ENCODE measurements at regions not wholly inside any gene's neighbourhood (a gene's known extent, or its start where the extent isn't known, plus 50 kb on each side); places are given as distances from the start of the nearest gene placed in this dataset.
A peak's percentile ranks its signal among the peaks of the same experiment; 100 is the strongest.

DNA sequence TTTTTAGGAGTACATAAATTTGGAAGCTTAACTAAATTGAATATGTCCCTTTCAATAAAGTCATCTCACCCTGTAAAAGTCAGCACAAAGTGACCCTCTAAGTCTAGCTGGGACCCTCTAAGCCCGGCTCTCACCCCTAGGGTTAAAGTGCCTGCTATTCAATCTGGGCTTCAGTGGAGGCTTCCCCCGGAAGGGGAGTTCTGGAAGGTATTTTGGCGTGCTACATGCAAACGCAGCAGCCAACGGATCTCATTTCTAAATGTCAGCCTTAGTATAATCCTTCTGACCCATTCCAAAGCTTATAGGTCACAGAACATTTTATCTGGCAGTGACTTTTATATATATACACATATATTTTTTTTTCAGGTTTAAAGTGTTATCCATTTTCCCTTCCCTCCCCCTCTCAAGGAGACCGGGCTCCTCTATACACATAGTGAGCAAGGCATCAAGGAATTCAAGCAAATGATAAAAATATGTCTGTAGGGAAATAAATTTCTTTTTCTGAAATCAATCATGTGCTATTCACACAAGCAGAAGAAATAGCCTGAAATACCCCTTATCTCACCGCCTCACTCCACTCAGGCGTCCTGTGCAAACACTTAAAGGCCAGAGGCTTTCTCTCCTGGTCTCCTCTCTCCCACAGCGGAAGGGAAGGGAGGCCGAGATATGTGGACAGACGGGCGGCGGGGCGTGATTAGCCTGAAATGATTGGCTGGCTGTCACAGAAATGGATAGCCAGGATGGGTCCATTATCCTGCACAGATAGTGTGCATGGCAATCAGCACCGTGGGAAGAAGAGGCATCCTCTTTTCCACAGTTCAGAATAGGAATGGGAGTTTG is 301.7 kb downstream of the GALC start:
- Mint-ChIP-seq H3K27me3 (no peaks in the 10 kb centered on the region), H3K36me3 (ENCODE audit: insufficient read depth) (no peaks in the 10 kb centered on the region), H3K27ac (peak overlapping the region; percentile 4), H3K9me3 (ENCODE audit: low read depth) (no peaks in the 10 kb centered on the region), H3K4me3 (ENCODE audit: low read depth) (peak overlapping the region; percentile 31), H3K4me1 (ENCODE audit: low read depth) (peaks cover 34% of the 10 kb centered on the region)
- no peak for DNase-seq (ENCODE audit: low spot score, unreplicated experiment)
- TF ChIP-seq, protein P1, sequence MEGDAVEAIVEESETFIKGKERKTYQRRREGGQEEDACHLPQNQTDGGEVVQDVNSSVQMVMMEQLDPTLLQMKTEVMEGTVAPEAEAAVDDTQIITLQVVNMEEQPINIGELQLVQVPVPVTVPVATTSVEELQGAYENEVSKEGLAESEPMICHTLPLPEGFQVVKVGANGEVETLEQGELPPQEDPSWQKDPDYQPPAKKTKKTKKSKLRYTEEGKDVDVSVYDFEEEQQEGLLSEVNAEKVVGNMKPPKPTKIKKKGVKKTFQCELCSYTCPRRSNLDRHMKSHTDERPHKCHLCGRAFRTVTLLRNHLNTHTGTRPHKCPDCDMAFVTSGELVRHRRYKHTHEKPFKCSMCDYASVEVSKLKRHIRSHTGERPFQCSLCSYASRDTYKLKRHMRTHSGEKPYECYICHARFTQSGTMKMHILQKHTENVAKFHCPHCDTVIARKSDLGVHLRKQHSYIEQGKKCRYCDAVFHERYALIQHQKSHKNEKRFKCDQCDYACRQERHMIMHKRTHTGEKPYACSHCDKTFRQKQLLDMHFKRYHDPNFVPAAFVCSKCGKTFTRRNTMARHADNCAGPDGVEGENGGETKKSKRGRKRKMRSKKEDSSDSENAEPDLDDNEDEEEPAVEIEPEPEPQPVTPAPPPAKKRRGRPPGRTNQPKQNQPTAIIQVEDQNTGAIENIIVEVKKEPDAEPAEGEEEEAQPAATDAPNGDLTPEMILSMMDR (IDR thresholded peaks at IDR 0.05; ENCODE audit: unreplicated experiment): no peak

DNA sequence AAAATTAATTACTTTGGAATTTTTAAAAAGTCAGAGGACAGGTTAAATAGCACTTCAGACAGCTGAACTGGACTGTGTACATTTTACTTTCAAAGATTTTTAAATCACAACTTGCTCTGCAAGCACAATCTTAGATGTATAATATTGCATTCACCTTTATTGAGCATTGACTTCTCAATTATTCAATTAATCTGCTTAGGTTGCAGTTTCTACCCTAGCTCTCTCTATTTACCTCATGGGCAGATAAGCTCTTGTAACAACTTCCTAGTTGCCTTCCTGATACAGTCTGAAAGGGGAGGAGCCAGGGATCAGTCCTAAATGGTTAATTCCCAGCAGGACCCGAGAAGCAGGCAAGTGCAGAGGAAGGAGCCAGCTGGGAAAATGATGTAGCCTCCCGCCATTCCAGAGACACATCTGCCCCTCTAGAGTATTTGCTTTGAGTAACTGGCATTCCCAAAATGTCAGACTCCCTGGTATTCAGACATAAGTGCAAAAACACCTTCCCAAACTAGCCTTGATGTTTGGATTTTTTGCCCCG is 302.8 kb downstream of the GALC start:
- H3K4me3 Mint-ChIP-seq (ENCODE audit: low read depth): no peak overlapping the region
- no peaks in the 10 kb centered on the region for H3K36me3 Mint-ChIP-seq (ENCODE audit: insufficient read depth)
- peak overlapping the region; percentile 49 for H3K27ac Mint-ChIP-seq
- no peaks in the 10 kb centered on the region for H3K9me3 Mint-ChIP-seq (ENCODE audit: low read depth)
- TF ChIP-seq, protein P1 (IDR thresholded peaks at IDR 0.05; ENCODE audit: unreplicated experiment): no peak
- H3K27me3 Mint-ChIP-seq: no peaks in the 10 kb centered on the region
- peaks cover 32% of the 10 kb centered on the region for H3K4me1 Mint-ChIP-seq (ENCODE audit: low read depth)
- no peak for DNase-seq (ENCODE audit: low spot score, unreplicated experiment)

DNA sequence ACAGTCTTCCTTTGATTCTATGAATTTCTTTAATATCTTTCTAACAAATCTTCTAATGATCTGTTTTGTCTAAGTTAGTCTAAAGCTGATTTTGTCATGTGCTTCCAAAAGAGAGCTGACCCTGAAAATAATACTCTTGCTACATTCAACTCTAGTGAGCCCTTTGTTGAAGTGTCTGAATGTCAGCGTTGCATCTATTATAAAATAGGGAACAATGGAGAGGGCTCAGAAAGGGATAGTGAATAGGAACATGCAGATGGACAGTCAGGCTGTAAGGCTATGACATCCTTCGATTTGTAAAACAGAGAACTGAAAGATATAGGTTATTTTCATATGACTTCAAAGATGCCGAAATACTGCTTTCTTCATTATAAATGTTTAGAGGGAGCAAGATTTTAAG is 304.5 kb downstream of the GALC start:
- Mint-ChIP-seq H3K9me3 (ENCODE audit: low read depth) (peaks cover 6% of the 10 kb centered on the region), H3K36me3 (ENCODE audit: insufficient read depth) (no peaks in the 10 kb centered on the region), H3K4me1 (ENCODE audit: low read depth) (peaks cover 23% of the 10 kb centered on the region), H3K4me3 (ENCODE audit: low read depth) (no peak overlapping the region), H3K27me3 (no peaks in the 10 kb centered on the region), H3K27ac (no peak overlapping the region)
- TF ChIP-seq, protein P1 (IDR thresholded peaks at IDR 0.05; ENCODE audit: unreplicated experiment): no peak
- DNase-seq (ENCODE audit: low spot score, unreplicated experiment): no peak

GRCh38 chr14:87687420-87687819 is 305.6 kb downstream of the GALC start:
- Mint-ChIP-seq H3K9me3 (ENCODE audit: low read depth) (peaks cover 13% of the 10 kb centered on the region), H3K27me3 (no peaks in the 10 kb centered on the region), H3K4me3 (ENCODE audit: low read depth) (no peak overlapping the region), H3K36me3 (ENCODE audit: insufficient read depth) (no peaks in the 10 kb centered on the region), H3K4me1 (ENCODE audit: low read depth) (peaks cover 20% of the 10 kb centered on the region), H3K27ac (no peak overlapping the region)
- TF ChIP-seq, protein P1 (IDR thresholded peaks at IDR 0.05; ENCODE audit: unreplicated experiment): no peak
- DNase-seq (ENCODE audit: low spot score, unreplicated experiment): no peak

- DNase-seq (ENCODE audit: low spot score, unreplicated experiment): no peak
- Mint-ChIP-seq H3K27me3 (no peaks in the 10 kb centered on the region), H3K4me1 (ENCODE audit: low read depth) (peaks cover 19% of the 10 kb centered on the region), H3K27ac (no peak overlapping the region), H3K4me3 (ENCODE audit: low read depth) (no peak overlapping the region), H3K36me3 (ENCODE audit: insufficient read depth) (no peaks in the 10 kb centered on the region), H3K9me3 (ENCODE audit: low read depth) (peaks cover 13% of the 10 kb centered on the region)
- TF ChIP-seq, protein P1 (IDR thresholded peaks at IDR 0.05; ENCODE audit: unreplicated experiment): no peak
Observed at GRCh38 chr14:87686746-87687145, 306.2 kb downstream of the GALC start.
